ENCODE measurements at regions not wholly inside any gene's neighbourhood (a gene's known extent, or its start where the extent isn't known, plus 50 kb on each side); places are given as distances from the start of the nearest gene placed in this dataset.
A peak's percentile ranks its signal among the peaks of the same experiment; 100 is the strongest.

DNA sequence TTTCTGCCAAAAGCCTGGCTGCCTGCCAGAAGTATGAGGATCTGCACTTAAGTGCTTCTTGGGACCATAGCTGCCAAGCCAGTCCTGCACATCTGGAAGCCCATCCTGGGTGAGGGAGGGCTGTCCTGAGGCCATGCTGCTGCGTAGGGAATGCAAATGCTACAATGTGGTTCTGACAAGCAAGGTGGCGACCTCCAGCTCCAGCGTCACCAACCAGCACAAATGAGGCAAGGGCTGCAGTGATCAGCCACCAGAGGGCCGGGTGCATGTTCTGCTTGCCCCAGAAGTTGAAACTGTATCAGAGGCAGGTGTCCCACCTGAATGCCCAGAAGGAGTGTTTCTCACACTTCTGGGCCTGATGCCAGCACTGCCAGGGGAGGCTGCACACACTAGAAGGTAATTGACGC, 99.1 kb upstream of the KCNQ5 start:
- H3K36me3 ChIP-seq (ENCODE audit: control insufficient read depth, insufficient read depth, low read length) = no peaks in the 10 kb centered on the region
- CTCF ChIA-PET = interaction anchor here (0.7 kb wide), 2 partner anchors 11 to 12 kb away, joined by 3 read pairs; no protein-coding TSS in a partner anchor
- H4K91ac ChIP-seq (ENCODE audit: insufficient read depth, low read depth, low read length) = no peak overlapping the region
- H2BK15ac ChIP-seq (ENCODE audit: low read depth, low read length) = no peak overlapping the region
- no TSS peak for BruUV-seq (replicated peaks)
- H3K9me1 ChIP-seq (ENCODE audit: insufficient read depth, low read length) = no peaks in the 10 kb centered on the region
- no peaks in the 10 kb centered on the region for H4K20me1 ChIP-seq (ENCODE audit: insufficient read depth, low read length)
- H2AFZ ChIP-seq (replicated peaks; ENCODE audit: low read length, poor library complexity) = no peak overlapping the region
- H3K9me3 ChIP-seq (ENCODE audit: control insufficient read depth, insufficient read depth, low read length) = no peaks in the 10 kb centered on the region
- 0 out of 2 replicates have a peak, but pooled peaks cover 2% of the 10 kb centered on the region for H3K4me1 ChIP-seq (ENCODE audit: control insufficient read depth, insufficient read depth, low read length)
- ATAC-seq (ENCODE audit: low read depth) (no peak), DNase-seq (no peak)
- intact Hi-C loops (cut with micrococcal nuclease) (no loop called here), dilution Hi-C loops (cut with HindIII; ENCODE audit: low sequenced_read_pairs, unreplicated experiment) (no loop called here), in situ Hi-C loops (cut with MboI; ENCODE audit: low sequenced_read_pairs) (no loop called here)
- no peak overlapping the region for H2BK120ac ChIP-seq (ENCODE audit: low read depth, low read length)
- no peak overlapping the region for H2AK9ac ChIP-seq (replicated peaks; ENCODE audit: low read depth, low read length, poor library complexity)
- POLR2A ChIA-PET (ENCODE audit: unreplicated experiment) = no interaction called here
- H4K5ac ChIP-seq (ENCODE audit: low read depth, low read length) = no peak overlapping the region
- H3K14ac ChIP-seq (replicated peaks; ENCODE audit: low read depth, low read length) = no peak overlapping the region
- H3K23ac ChIP-seq (ENCODE audit: low read depth, low read length) = no peak overlapping the region
- no peak overlapping the region for H3K4ac ChIP-seq (ENCODE audit: low read depth, low read length)
- no peak overlapping the region for H2BK5ac ChIP-seq (ENCODE audit: low read depth, low read length, poor library complexity, severe bottlenecking)
- TF ChIP-seq RAD21 (IDR thresholded peaks at IDR 0.05; ENCODE audit: low read length) = no peak
- TF ChIP-seq MAZ (IDR thresholded peaks at IDR 0.05; ENCODE audit: borderline replicate concordance, low read depth, low read length) = no peak
- no peak for TF ChIP-seq NFE2L2 (IDR thresholded peaks at IDR 0.05; ENCODE audit: low read depth, low read length)
- TF ChIP-seq MAFK (IDR thresholded peaks at IDR 0.05; ENCODE audit: low read depth, low read length) = no peak
- no peak for TF ChIP-seq SMC3 (IDR thresholded peaks at IDR 0.05; ENCODE audit: low read depth, low read length)
- TF ChIP-seq FOS (IDR thresholded peaks at IDR 0.05; ENCODE audit: low read depth, low read length) = no peak
- TF ChIP-seq CEBPB (IDR thresholded peaks at IDR 0.05; ENCODE audit: low read depth, low read length) = no peak
- TF ChIP-seq, protein P1, sequence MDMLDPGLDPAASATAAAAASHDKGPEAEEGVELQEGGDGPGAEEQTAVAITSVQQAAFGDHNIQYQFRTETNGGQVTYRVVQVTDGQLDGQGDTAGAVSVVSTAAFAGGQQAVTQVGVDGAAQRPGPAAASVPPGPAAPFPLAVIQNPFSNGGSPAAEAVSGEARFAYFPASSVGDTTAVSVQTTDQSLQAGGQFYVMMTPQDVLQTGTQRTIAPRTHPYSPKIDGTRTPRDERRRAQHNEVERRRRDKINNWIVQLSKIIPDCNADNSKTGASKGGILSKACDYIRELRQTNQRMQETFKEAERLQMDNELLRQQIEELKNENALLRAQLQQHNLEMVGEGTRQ (IDR thresholded peaks at IDR 0.05; ENCODE audit: low read depth, low read length) = no peak
- TF ChIP-seq RFX5 (IDR thresholded peaks at IDR 0.05; ENCODE audit: low read depth, low read length) = no peak
- TF ChIP-seq BHLHE40 (IDR thresholded peaks at IDR 0.05; ENCODE audit: low read depth, low read length) = no peak
- TF ChIP-seq RCOR1 (IDR thresholded peaks at IDR 0.05; ENCODE audit: insufficient replicate concordance, low read length) = no peak
- no peak for TF ChIP-seq POLR2A (IDR thresholded peaks at IDR 0.05; ENCODE audit: low read depth, low read length)
- TF ChIP-seq MXI1 (IDR thresholded peaks at IDR 0.05; ENCODE audit: borderline replicate concordance, low read depth, low read length) = no peak
- H4K8ac ChIP-seq (ENCODE audit: low read depth in 2 of 2, low read length in 2 of 2) = no peak overlapping the region
- H3K9ac ChIP-seq (ENCODE audit: low read depth, low read length) = no peak overlapping the region
- peak overlapping the region; percentile 5; the same call in 1 of the 2 replicates for H2BK20ac ChIP-seq (ENCODE audit: low read depth, low read length)
- H3K79me1 ChIP-seq (ENCODE audit: low read depth in 1 of 2, low read length in 2 of 2) = no peaks in the 10 kb centered on the region
- WGBS, 2 experiments (ENCODE audit: extremely low coverage in 2 of 2, insufficient read length in 1 of 2) = 80% methylated on average over 3 of the region's 5 CpGs; no CpG with 5 or more reads in 1 of the 2 experiments
- no peak overlapping the region for H3K27ac ChIP-seq (ENCODE audit: insufficient read depth, low read length)
- H3K4me3 ChIP-seq (ENCODE audit: insufficient read depth, low read depth, low read length) = no peak overlapping the region
- no peak overlapping the region for H3K56ac ChIP-seq (ENCODE audit: extremely low read depth, insufficient read depth, low read length)
- no peak overlapping the region for H3K18ac ChIP-seq (ENCODE audit: low read depth, low read length)
- no peak overlapping the region for H3K4me2 ChIP-seq (ENCODE audit: low read depth, low read length)
- H2AK5ac ChIP-seq (ENCODE audit: low read depth, low read length) = no peak overlapping the region
- no peaks in the 10 kb centered on the region for H3K27me3 ChIP-seq (ENCODE audit: control insufficient read depth, insufficient read depth, low read length)
